T-helper 1 cell treated with Interleukin-12 subunit alpha and Interleukin-12 subunit beta and Interleukin-4 antibody, amounts not matched to agents 30 μg/mL and 1 μg/mL, for 36 hours (primary cell): ENCODE measurements at regions not wholly inside any gene's neighbourhood (a gene's known extent, or its start where the extent isn't known, plus 50 kb on each side); places are given as distances from the start of the nearest gene placed in this dataset.
A peak's percentile ranks its signal among the peaks of the same experiment; 100 is the strongest.
"Not testable (repeated sequence)": the region's sequence is repeated elsewhere in the genome, so short reads cannot be mapped to it uniquely, and the experiment has no call there.

Experiments
- H3K27ac Mint-ChIP-seq: one replicate; pipeline ENCODE4 v1.8.0; 2021; ENCODE audit warnings: mild to moderate bottlenecking, mixed read lengths
- H3K27me3 Mint-ChIP-seq: one replicate; pipeline ENCODE4 v1.8.0; 2021; ENCODE audit warnings: low read depth, mixed read lengths
- H3K36me3 Mint-ChIP-seq: one replicate; pipeline ENCODE4 v1.8.0; 2021; ENCODE audit warnings: low read depth, mixed read lengths
- H3K4me1 Mint-ChIP-seq: one replicate; pipeline ENCODE4 v1.8.0; 2021; ENCODE audit warnings: low read depth, mixed read lengths
- H3K4me3 Mint-ChIP-seq: one replicate; pipeline ENCODE4 v1.8.0; 2021; ENCODE audit warnings: mild to moderate bottlenecking, moderate library complexity, mixed read lengths
- H3K9me3 Mint-ChIP-seq: one replicate; pipeline ENCODE4 v1.8.0; 2021; ENCODE audit warnings: mixed read lengths

DNA sequence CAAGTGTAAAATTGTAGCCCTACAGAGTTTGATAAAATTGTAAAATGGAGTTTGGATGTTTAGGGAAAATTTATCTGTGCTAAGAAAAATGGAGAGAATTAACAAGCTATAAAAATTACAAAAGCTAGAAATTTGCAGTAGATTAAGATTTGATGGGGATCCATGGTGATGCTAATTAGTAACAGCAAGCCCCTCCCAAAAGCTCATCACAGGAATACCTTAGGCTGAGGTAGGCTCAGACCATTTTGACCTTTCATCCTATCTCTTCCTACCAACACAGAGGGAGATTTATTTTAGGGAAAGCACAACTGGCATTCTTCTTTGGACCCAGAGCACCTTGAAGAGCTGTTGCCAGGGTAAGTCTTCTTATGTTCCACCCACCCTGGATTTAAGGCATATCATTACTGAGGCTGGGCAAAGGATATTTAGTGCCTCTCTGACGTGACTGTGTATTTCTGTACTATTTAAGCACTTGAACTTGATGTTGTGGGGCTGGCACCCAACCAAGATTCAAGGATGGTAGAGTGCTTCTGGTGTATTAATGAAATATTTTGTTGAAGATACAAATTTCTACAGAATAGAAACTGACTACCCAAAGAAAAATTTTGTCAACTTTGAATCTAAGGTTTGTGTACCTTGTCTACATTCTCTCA is 70.8 kb upstream of the SLC39A10 start:
- H3K36me3 Mint-ChIP-seq: no peaks in the 10 kb centered on the region
- no peak overlapping the region for H3K27ac Mint-ChIP-seq
- H3K4me1 Mint-ChIP-seq: peaks cover 3% of the 10 kb centered on the region
- no peaks in the 10 kb centered on the region for H3K9me3 Mint-ChIP-seq
- no peaks in the 10 kb centered on the region for H3K27me3 Mint-ChIP-seq
- H3K4me3 Mint-ChIP-seq: no peak overlapping the region

DNA sequence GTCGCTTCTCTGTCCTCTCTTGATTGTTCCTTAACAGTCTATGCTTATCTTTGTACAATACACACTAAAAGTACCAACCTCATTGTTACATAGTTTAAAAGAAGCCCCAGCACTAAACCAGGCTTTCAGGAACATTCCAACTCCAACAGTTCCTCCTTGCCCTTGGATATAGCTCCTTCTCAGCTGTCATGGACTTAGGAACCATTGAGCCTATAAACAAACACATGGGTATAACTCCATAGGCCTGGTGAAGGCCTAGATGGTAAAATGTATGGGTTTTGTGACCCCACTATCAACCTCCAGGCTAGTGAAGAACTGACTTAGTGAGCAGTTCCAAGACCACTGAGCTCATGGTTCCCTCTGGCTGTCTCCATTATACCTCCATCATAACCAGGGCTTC is 74.8 kb upstream of the SLC39A10 start:
- no peaks in the 10 kb centered on the region for H3K27me3 Mint-ChIP-seq
- peaks cover 3% of the 10 kb centered on the region for H3K9me3 Mint-ChIP-seq
- peaks cover 5% of the 10 kb centered on the region for H3K36me3 Mint-ChIP-seq
- H3K4me3 Mint-ChIP-seq: no peak overlapping the region
- H3K27ac Mint-ChIP-seq: no peak overlapping the region
- peaks cover 13% of the 10 kb centered on the region for H3K4me1 Mint-ChIP-seq

DNA sequence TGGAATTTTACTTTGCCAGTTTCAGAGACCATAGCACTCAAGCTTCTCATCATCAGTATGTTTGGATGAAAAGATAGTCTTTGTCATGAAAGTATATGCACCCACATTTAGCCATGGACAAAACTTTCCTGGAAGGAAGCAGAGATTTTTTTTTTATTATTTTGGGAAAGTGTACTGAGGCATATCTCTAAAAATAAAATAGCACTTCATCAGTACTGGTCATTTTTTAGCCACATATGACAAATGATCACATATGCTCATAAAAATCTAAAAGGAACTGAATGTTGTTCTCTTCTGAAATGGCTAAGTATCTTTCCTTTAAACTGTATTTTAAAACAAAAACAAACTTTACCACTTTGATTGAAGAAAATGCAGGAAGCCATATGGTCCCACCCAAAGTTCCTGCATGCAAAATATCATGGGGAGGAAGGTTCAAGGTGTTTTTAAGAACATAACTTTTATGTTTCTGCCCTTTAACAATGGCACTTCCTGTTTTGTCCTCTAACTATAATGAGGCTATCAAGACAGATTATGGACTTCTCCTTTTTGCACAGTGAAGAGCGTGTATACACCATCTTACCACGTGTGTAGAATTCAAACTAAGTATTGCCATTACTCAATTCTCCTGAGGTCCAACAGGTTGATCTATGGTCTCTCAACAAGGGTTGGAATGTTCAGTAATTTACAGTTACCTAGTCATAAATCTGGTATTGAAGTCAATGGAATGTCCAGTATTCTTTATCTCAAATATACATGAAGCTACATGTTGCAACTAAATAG is 77.1 kb upstream of the SLC39A10 start:
- H3K4me1 Mint-ChIP-seq: peaks cover 25% of the 10 kb centered on the region
- no peak overlapping the region for H3K4me3 Mint-ChIP-seq
- no peaks in the 10 kb centered on the region for H3K27me3 Mint-ChIP-seq
- peaks cover 3% of the 10 kb centered on the region for H3K9me3 Mint-ChIP-seq
- peaks cover 6% of the 10 kb centered on the region for H3K36me3 Mint-ChIP-seq
- peak overlapping the region; percentile 58 for H3K27ac Mint-ChIP-seq

DNA sequence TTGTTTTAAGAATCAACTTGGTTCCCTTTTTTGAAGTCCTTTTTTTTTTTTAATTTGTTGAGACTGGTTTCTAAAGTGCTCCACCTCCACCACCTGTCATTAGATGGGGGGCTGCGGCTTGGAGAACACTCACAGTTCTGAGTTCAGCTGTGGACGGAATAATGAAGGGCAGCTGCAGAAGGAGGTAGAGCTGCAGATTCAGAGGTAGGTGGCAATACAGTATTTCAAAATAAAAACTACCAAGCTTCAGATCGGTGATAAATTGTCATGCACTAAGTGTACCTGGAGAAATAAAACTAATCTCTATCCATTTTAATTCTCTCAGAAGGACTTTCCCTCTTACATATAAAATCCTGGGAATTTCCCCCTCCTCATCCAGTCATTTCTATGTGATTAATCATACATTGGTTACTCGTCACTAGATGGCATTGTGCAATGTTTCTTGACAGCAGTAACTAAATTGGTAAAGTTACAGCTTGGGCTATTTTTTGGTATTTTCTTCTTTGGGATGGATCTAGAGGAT is 81.1 kb upstream of the SLC39A10 start:
- H3K36me3 Mint-ChIP-seq: peaks cover 13% of the 10 kb centered on the region
- peaks cover 8% of the 10 kb centered on the region for H3K9me3 Mint-ChIP-seq
- H3K27me3 Mint-ChIP-seq: no peaks in the 10 kb centered on the region
- peak overlapping the region; percentile 36 for H3K4me3 Mint-ChIP-seq
- peak overlapping the region; percentile 61 for H3K27ac Mint-ChIP-seq
- peaks cover 44% of the 10 kb centered on the region for H3K4me1 Mint-ChIP-seq

DNA sequence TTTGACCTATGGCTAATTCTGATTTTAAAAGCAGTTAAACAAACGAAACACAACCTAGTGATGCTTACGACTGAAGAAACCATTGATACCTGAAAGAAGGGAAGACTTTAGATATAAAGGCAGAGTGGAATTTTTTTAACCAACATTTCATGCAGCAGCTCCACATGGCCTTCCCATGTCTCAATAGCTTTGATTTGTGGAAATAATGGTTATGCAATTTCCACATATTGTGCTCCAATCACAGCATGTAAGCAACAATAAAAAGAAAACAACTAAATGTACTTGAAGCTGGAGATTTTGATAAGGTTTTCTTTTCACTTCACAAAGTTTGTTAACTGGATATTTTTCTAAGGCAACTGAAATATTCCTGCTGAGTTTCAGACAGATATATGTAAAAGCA is 82.0 kb upstream of the SLC39A10 start:
- Mint-ChIP-seq H3K36me3 (peaks cover 11% of the 10 kb centered on the region), H3K27me3 (no peaks in the 10 kb centered on the region), H3K9me3 (peaks cover 9% of the 10 kb centered on the region), H3K27ac (no peak overlapping the region), H3K4me3 (no peak overlapping the region), H3K4me1 (peaks cover 48% of the 10 kb centered on the region)

DNA sequence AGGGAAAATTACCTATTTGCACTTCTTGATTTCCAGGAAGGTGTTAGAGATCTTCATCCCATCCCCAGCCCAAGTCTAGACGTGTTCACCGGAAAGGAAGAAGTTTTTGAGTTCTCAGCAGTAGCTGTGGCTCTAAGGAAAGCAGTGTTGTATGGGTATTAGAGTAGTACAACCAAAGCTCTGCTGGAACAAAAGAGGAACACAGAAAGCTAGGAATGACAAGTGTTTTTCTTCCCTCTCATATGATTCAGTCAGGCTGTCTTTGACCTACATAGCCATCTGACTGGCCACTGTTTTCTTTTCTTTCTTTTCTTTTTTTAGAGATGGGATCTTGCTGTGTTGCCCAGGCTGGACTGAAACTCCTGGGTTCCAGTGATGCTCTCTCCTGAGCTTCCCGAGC is 82.7 kb upstream of the SLC39A10 start:
- no peak overlapping the region for H3K27ac Mint-ChIP-seq
- no peaks in the 10 kb centered on the region for H3K27me3 Mint-ChIP-seq
- H3K4me3 Mint-ChIP-seq: no peak overlapping the region
- peaks cover 14% of the 10 kb centered on the region for H3K36me3 Mint-ChIP-seq
- H3K4me1 Mint-ChIP-seq: peaks cover 48% of the 10 kb centered on the region
- peaks cover 9% of the 10 kb centered on the region for H3K9me3 Mint-ChIP-seq

DNA sequence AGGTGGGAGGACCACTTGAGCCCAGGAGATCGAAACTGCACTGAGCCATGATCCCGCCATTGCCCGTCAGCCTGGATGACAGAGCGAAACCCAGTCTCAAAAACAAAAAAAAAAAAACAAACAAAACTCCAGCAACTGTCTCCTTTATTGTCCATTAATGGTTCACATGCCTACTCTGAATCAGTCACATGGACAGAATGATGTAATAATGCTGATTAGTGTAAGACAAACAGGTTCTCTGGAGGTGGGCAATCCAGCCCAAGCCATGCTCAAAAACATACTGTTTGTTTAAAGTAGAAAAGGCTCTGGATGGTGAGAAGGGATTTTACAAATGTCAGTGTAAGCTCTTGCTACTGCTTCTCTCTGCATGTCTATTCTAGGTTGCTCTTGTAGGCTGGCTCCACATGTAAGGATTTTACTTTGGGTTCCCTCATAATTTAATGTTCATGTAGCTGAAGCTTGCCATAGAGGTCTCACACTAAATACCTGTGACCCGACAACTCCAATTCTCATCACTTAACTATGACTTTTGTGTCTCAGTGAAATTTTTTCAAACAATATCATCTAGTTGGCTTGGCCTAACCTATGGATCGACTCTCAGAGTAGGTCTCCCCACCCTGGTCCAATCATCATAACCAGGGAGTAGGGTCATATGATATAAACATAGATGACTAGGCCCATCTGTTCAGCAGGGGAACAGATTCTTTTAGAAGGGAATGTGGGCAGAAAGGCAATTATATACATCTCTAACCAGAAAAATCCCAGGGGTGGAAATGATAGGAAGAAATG is 83.9 kb upstream of the SLC39A10 start:
- Mint-ChIP-seq H3K27me3 (no peaks in the 10 kb centered on the region), H3K4me3 (no peak overlapping the region), H3K36me3 (peaks cover 16% of the 10 kb centered on the region), H3K4me1 (peaks cover 50% of the 10 kb centered on the region), H3K27ac (peak overlapping the region; percentile 35), H3K9me3 (peaks cover 9% of the 10 kb centered on the region)

DNA sequence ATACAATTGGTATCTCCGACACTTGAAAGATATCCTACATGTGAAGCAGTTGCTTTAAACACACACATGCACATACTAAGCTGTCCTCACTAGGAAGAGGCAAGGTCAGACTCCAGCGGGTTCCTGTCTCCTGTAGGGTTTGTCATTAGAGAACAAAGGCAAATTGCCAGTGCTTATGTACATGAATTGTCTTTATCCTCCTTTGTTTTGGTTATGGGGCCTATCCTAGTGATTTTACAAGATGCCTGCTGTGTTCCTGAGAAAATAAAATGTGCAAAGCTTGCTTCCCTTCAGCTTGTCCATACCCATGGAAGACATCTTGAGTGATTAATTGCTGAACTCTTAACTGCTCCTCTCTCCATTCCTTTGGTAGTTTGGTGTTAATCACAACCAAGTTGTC is 86.7 kb upstream of the SLC39A10 start:
- peaks cover 9% of the 10 kb centered on the region for H3K9me3 Mint-ChIP-seq
- peaks cover 40% of the 10 kb centered on the region for H3K4me1 Mint-ChIP-seq
- no peak overlapping the region for H3K4me3 Mint-ChIP-seq
- H3K36me3 Mint-ChIP-seq: peaks cover 16% of the 10 kb centered on the region
- H3K27ac Mint-ChIP-seq: no peak overlapping the region
- no peaks in the 10 kb centered on the region for H3K27me3 Mint-ChIP-seq

DNA sequence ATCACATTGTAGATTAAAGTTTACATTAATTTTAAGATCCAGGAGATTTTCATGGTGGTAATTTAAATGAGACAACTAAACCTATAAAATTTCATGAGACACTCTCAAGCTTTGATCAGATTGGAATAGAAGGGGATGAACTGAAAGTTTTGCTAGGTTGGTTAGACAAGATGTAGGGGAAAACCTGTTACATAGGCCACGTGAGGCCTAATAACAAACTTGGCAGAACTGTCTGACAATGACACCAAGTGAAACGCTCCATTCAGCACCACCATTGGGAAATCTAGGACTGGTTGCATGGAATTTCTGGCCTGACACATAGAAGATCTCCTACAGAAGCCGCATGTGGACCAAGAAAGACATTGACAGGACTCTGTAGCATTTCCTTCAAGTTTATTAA is 87.8 kb upstream of the SLC39A10 start:
- Mint-ChIP-seq H3K27me3 (no peaks in the 10 kb centered on the region), H3K4me3 (no peak overlapping the region), H3K36me3 (peaks cover 16% of the 10 kb centered on the region), H3K27ac (peak overlapping the region; percentile 19), H3K4me1 (peaks cover 41% of the 10 kb centered on the region), H3K9me3 (peaks cover 9% of the 10 kb centered on the region)

DNA sequence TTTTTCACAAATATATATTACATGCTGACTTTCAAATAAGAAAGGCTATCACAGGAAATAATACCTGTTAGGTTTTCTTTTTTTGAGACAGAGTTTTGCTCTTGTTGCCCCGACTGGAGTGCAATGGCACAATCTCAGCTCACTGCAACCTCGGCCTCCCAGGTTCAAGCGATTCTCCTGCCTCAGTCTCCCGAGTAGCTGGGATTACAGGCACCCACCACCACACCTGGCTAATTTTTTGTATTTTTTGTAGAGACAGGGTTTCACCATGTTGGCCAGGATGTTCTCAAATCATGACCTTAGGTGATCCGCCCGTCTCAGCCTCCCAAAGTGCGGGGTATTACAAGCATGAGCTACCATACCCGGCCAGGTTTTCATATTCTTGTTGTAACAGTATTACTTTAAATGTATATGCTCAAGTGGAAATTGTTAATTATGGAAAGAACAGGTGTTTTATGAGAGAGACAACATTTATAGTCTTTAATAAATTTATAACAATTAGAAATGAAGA is 92.3 kb upstream of the SLC39A10 start:
- H3K9me3 Mint-ChIP-seq, H3K4me3 Mint-ChIP-seq, H3K27me3 Mint-ChIP-seq: not testable (repeated sequence)
- peaks cover 10% of the 10 kb centered on the region for H3K36me3 Mint-ChIP-seq
- peak overlapping the region; percentile 94 for H3K27ac Mint-ChIP-seq
- peaks cover 46% of the 10 kb centered on the region for H3K4me1 Mint-ChIP-seq

DNA sequence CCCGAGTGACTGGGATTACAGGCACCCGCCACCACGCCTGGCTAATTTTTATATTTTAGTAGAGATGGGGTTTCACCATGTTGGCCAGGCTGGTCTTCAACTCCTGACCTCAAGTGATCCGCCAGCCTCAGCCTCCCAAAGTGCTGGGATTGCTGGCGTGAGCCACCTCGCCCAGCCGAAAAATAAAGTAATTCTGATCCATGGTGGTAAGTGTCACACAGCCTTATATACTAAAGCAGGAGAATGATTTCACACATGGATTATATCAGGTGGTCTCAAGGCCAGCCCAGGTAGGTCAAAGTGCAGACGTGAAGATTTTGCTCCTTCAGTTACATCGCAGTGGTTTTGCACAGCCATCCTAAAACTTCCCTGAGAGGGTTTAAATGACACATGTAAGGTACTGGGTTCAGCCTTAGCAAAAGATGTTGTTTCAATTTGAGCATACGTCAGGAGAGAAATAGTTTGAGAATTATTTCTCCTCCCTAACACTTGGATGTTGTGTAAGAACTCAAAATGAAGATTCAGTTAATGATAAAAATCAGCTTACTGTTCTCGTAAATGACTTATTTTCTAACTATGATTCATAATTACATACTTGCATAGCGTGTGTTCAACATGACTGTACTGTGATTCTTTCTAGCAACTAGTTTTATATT is 93.0 kb upstream of the SLC39A10 start:
- no peaks in the 10 kb centered on the region for H3K9me3 Mint-ChIP-seq
- H3K4me1 Mint-ChIP-seq: peaks cover 45% of the 10 kb centered on the region
- H3K36me3 Mint-ChIP-seq: peaks cover 5% of the 10 kb centered on the region
- peak overlapping the region; percentile 37 for H3K4me3 Mint-ChIP-seq
- peak overlapping the region; percentile 94 for H3K27ac Mint-ChIP-seq
- H3K27me3 Mint-ChIP-seq: no peaks in the 10 kb centered on the region

DNA sequence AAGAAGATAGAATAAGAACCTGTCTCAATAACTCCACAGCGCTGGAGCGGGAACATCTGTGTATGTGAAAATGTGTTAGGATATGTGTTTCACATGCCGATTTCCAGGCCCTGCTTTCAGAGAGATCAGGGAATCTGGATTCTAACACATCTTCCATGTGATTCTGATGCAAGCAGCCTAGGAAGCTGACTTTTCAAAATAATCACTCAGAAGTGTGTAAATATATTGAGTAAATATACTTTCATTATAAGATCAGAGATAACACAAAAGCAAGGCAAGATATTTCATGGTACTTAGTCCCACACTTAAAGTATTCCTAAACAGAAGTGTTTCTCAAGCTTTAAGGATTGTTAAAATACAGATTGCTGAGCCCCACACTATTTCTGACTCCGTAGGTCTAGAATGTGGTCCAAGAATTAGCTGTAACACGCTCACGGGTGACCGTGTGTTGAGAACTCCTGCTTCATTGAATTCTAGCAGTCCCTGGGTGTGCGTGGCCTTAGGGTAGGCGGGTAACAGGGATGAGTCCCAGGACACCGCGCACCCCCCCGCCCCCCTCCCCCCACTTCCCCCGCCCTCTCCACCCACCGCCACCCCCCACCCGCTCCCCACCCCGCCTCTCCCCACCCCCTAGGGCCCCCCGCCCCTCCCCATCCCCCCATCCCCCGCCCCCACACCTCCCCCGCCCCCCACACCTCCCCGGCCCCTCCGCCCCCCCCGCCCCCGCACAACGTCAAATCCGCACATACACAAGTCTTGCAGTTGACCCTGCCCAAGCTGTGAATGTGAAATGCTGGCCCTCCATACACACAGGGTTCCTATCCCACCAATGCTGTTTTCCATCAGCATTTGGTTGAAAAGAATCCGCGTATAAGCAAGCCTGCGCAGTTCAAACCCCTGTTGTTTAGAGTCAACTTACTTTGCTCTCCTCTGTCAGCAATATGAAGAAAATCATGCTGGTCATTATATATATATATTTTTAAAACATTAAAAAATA is 94.2 kb upstream of the SLC39A10 start:
- Mint-ChIP-seq H3K27me3 (no peaks in the 10 kb centered on the region), H3K4me3 (peak overlapping the region; percentile 74), H3K36me3 (peaks cover 11% of the 10 kb centered on the region), H3K27ac (peak overlapping the region; percentile 96), H3K4me1 (peaks cover 53% of the 10 kb centered on the region), H3K9me3 (no peaks in the 10 kb centered on the region)
